ENCODE measurements at regions not wholly inside any gene's neighbourhood (a gene's known extent, or its start where the extent isn't known, plus 50 kb on each side); places are given as distances from the start of the nearest gene placed in this dataset.

DNA sequence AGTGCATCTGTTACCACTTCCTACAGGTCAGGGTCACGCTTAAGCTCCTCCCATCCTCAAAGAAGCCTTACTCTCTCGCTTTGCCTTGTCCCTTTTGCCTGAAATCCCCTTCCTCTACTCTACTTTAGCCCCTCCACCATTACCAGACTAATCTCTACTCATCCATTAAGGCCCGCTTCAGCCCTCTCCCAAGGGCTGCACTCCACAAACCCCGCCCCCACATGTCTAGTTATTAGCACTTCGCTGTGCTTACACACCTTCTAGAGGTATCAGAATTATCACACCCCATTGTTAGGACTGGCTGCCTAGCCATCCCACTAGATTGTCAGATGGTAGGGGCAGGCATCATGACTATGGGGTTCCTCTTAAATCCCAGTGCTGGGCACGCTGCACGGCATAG is 565.7 kb upstream of the WWC1 start:
- no peak overlapping the region for H3K4me2 ChIP-seq (ENCODE audit: low read length)
- DNase-seq (ENCODE audit: low spot score) = no peak
- H3K9me2 ChIP-seq (ENCODE audit: insufficient read depth, low read length) = no peaks in the 10 kb centered on the region
- TF ChIP-seq, protein P1, sequence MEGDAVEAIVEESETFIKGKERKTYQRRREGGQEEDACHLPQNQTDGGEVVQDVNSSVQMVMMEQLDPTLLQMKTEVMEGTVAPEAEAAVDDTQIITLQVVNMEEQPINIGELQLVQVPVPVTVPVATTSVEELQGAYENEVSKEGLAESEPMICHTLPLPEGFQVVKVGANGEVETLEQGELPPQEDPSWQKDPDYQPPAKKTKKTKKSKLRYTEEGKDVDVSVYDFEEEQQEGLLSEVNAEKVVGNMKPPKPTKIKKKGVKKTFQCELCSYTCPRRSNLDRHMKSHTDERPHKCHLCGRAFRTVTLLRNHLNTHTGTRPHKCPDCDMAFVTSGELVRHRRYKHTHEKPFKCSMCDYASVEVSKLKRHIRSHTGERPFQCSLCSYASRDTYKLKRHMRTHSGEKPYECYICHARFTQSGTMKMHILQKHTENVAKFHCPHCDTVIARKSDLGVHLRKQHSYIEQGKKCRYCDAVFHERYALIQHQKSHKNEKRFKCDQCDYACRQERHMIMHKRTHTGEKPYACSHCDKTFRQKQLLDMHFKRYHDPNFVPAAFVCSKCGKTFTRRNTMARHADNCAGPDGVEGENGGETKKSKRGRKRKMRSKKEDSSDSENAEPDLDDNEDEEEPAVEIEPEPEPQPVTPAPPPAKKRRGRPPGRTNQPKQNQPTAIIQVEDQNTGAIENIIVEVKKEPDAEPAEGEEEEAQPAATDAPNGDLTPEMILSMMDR (conservative IDR thresholded peaks at IDR 0.05; ENCODE audit: low read length) = no peak
- TF ChIP-seq EZH2phosphoT487 (IDR thresholded peaks at IDR 0.05; ENCODE audit: borderline replicate concordance, low read depth, low read length) = no peak
- no peaks in the 10 kb centered on the region for H4K20me1 ChIP-seq (ENCODE audit: insufficient read depth, low read length)
- no peak overlapping the region for H3K27ac ChIP-seq (ENCODE audit: low read depth, low read length, poor library complexity, severe bottlenecking)
- H3K79me2 ChIP-seq (ENCODE audit: insufficient read depth, low read depth, low read length) = no peaks in the 10 kb centered on the region
- no TSS peak for BruUV-seq (replicated peaks)
- no peaks in the 10 kb centered on the region for H3K4me1 ChIP-seq (ENCODE audit: insufficient read depth, low read length, poor library complexity, severe bottlenecking)
- no peak overlapping the region for H3K4me3 ChIP-seq (ENCODE audit: low read depth, low read length, poor library complexity, severe bottlenecking)
- POLR2A ChIA-PET = interaction anchor here (0.5 to 1.6 kb wide), 2 partner anchors 11 to 1638 kb away, joined by 4 to 5 read pairs; no protein-coding TSS in a partner anchor
- no peaks in the 10 kb centered on the region for H3K9me3 ChIP-seq (ENCODE audit: low read length)
- intact Hi-C loops (cut with micrococcal nuclease; ENCODE audit: unreplicated experiment) = no loop called here
- CTCF ChIA-PET (ENCODE audit: unreplicated experiment) = no interaction called here
- no peaks in the 10 kb centered on the region for H3K36me3 ChIP-seq (ENCODE audit: insufficient read depth, low read length)
- no peak overlapping the region for H2AFZ ChIP-seq (ENCODE audit: low read length)

DNA sequence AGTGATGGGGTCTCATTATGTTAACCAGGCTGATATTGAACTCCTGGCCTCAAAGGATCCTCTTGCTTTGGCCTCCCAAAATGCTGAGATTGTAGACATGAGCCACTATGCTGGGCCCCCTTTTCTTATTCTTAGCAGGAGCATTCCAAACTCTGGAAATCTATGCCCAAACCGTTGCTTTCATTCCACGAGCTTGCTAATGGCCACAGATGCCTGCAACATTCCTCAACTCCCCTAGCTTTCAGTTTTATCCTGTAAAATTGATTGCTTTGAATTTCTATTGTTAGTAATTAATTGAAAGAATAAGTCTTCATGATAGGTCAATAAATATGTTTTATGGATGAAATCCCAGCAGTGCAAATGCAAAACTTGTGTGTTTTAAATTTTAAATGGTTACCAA is 564.8 kb upstream of the WWC1 start:
- no peak for DNase-seq (ENCODE audit: low spot score)
- H2AFZ ChIP-seq (ENCODE audit: low read length) = no peak overlapping the region
- TF ChIP-seq EZH2phosphoT487 (IDR thresholded peaks at IDR 0.05; ENCODE audit: borderline replicate concordance, low read depth, low read length) = no peak
- TF ChIP-seq, protein P1 (conservative IDR thresholded peaks at IDR 0.05; ENCODE audit: low read length) = no peak
- H3K79me2 ChIP-seq (ENCODE audit: insufficient read depth, low read depth, low read length) = no peaks in the 10 kb centered on the region
- no peaks in the 10 kb centered on the region for H3K9me3 ChIP-seq (ENCODE audit: low read length)
- no peaks in the 10 kb centered on the region for H4K20me1 ChIP-seq (ENCODE audit: insufficient read depth, low read length)
- H3K27ac ChIP-seq (ENCODE audit: low read depth, low read length, poor library complexity, severe bottlenecking) = no peak overlapping the region
- H3K4me3 ChIP-seq (ENCODE audit: low read depth, low read length, poor library complexity, severe bottlenecking) = no peak overlapping the region
- no peaks in the 10 kb centered on the region for H3K36me3 ChIP-seq (ENCODE audit: insufficient read depth, low read length)
- H3K4me2 ChIP-seq (ENCODE audit: low read length) = no peak overlapping the region
- H3K9me2 ChIP-seq (ENCODE audit: insufficient read depth, low read length) = no peaks in the 10 kb centered on the region
- no TSS peak for BruUV-seq (replicated peaks)
- no peaks in the 10 kb centered on the region for H3K4me1 ChIP-seq (ENCODE audit: insufficient read depth, low read length, poor library complexity, severe bottlenecking)
- intact Hi-C loops (cut with micrococcal nuclease; ENCODE audit: unreplicated experiment) = no loop called here
- ChIA-PET CTCF (ENCODE audit: unreplicated experiment) (no interaction called here), POLR2A (interaction anchor here (0.5 kb wide), 1 partner anchor 1639 kb away, joined by 5 read pairs; no protein-coding TSS in a partner anchor)

DNA sequence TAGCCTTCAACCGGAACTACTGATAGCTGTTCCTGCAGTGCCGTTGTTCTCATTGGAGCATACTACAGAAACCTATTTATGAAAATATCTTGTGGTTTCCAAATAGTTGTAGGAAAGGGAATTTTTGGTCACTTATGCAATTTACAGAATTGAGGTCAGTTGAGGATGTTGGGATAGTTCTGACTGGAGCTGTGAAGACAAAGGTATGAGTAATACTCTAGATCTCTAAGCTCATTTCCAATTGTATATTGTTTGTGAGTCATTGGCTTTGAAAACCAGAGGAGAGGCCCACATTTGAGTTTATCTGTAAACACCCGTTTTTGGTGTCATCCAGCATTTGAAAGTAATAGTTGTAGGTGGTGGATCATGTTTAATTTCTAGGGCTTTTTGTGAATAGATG is 561.3 kb upstream of the WWC1 start:
- Histone ChIP-seq H3K4me2 (ENCODE audit: low read length) (no peak overlapping the region), H3K9me2 (ENCODE audit: insufficient read depth, low read length) (no peaks in the 10 kb centered on the region), H2AFZ (ENCODE audit: low read length) (no peak overlapping the region), H3K9me3 (ENCODE audit: low read length) (no peaks in the 10 kb centered on the region), H3K36me3 (ENCODE audit: insufficient read depth, low read length) (no peaks in the 10 kb centered on the region), H3K4me1 (ENCODE audit: insufficient read depth, low read length, poor library complexity, severe bottlenecking) (no peaks in the 10 kb centered on the region), H4K20me1 (ENCODE audit: insufficient read depth, low read length) (no peaks in the 10 kb centered on the region), H3K79me2 (ENCODE audit: insufficient read depth, low read depth, low read length) (no peaks in the 10 kb centered on the region), H3K27ac (ENCODE audit: low read depth, low read length, poor library complexity, severe bottlenecking) (no peak overlapping the region), H3K4me3 (ENCODE audit: low read depth, low read length, poor library complexity, severe bottlenecking) (no peak overlapping the region)
- BruUV-seq (replicated peaks) = no TSS peak
- ChIA-PET CTCF (ENCODE audit: unreplicated experiment) (no interaction called here), POLR2A (no interaction called here)
- intact Hi-C loops (cut with micrococcal nuclease; ENCODE audit: unreplicated experiment) = no loop called here
- no peak for TF ChIP-seq EZH2phosphoT487 (IDR thresholded peaks at IDR 0.05; ENCODE audit: borderline replicate concordance, low read depth, low read length)
- TF ChIP-seq, protein P1 (conservative IDR thresholded peaks at IDR 0.05; ENCODE audit: low read length) = no peak
- no peak for DNase-seq (ENCODE audit: low spot score)
